HepG2 (cell line): ENCODE measurements at regions not wholly inside any gene's neighbourhood (a gene's known extent, or its start where the extent isn't known, plus 50 kb on each side); places are given as distances from the start of the nearest gene placed in this dataset.

Experiments
- ATAC-seq: fragments of 200-7000 bp; cut with Tn5 transposase; 3 replicates; pipeline ENCODE4 v1.9.1; 2020; ENCODE audit warnings: mild to moderate bottlenecking, moderate library complexity
- BruUV-seq: library from RNA; stranded (reverse); fragments of 400-500 nt; replicated peaks from 2 replicates; lab custom pipeline; 2021; lab: Mats Ljungman, UMichigan
- CTCF ChIA-PET: fragments of 300-600 bp; formaldehyde crosslinking; extraction: SDS; loops from one replicate; lab custom pipeline; 2021; ENCODE audit warnings: low total read pairs, inconsistent platforms, low intra/inter-chr PET ratio; lab: Yijun Ruan, JAX
- POLR2A ChIA-PET: fragments of 350-600 bp; sonication (Branson Sonifier 250); formaldehyde crosslinking; loops from one replicate; lab custom pipeline; 2020; ENCODE audit warnings: antibody characterized with exemption, inconsistent platforms; lab: Yijun Ruan, JAX
- DNase-seq: peaks from one replicate; pipeline ENCODE4 v3.0.0-alpha.2; 2015; ENCODE audit warnings: low spot score
- FAIRE-seq: peaks from 3 replicates; lab custom pipeline; 2011; peaks lifted over from hg19 to GRCh38; lab: Jason Lieb, UNC
- H2AFZ ChIP-seq: one replicate; pipeline ENCODE4 v1.6.1; 2011; ENCODE audit warnings: low read length, inconsistent platforms
- H3K27ac ChIP-seq: fragments of 300-600 bp; 3 replicates; pipeline ENCODE4 v1.8.0; 2011; ENCODE audit warnings: mixed run types, mild to moderate bottlenecking, mixed read lengths, low read length, inconsistent platforms; ENCODE audit not compliant: insufficient read depth; ENCODE audit errors: extremely low read length
- H3K27me3 ChIP-seq, 2 experiments: fragments of 200-600 bp in 1 of 2; 2 replicates in 1 of 2; 3 replicates in 1 of 2; pipeline versions ENCODE4 v1.6.0 to v1.8.0; 2011; ENCODE audit warnings: low read length in 2 of 2, mild to moderate bottlenecking in 2 of 2, moderate library complexity in 2 of 2, inconsistent platforms in 1 of 2; ENCODE audit not compliant: insufficient read depth in 2 of 2, control insufficient read depth in 1 of 2
- H3K36me3 ChIP-seq, 2 experiments: fragments of 200-600 bp in 1 of 2; replicated peaks in 1 of 2; 2 replicates in 1 of 2; 3 replicates in 1 of 2; pipeline versions ENCODE4 v1.5.1 to v1.8.0; 2011; ENCODE audit warnings: low read length in 2 of 2, inconsistent platforms in 1 of 2; ENCODE audit not compliant: insufficient read depth in 2 of 2, control insufficient read depth in 1 of 2
- H3K4me1 ChIP-seq: 2 replicates; pipeline ENCODE4 v1.5.1; 2012; ENCODE audit warnings: low read length, inconsistent platforms; ENCODE audit not compliant: insufficient read depth
- H3K4me2 ChIP-seq: 2 replicates; pipeline ENCODE4 v1.6.0; 2011; ENCODE audit warnings: low read depth, low read length, inconsistent platforms
- H3K4me3 ChIP-seq, 3 experiments: fragments of 200-600 bp in 1 of 3; sonication (generic), shearing (Covaris generic) in 1 of 3; replicated peaks in 1 of 3; 2 replicates each; pipeline ENCODE4 v1.5.1; 2011 to 2016; ENCODE audit warnings: low read length in 3 of 3, inconsistent platforms in 2 of 3, low read depth in 2 of 3, mild to moderate bottlenecking in 2 of 3, control low read depth in 1 of 3, mixed read lengths in 1 of 3; ENCODE audit not compliant: insufficient read depth in 1 of 3
- H3K79me2 ChIP-seq: one replicate; pipeline ENCODE4 v1.6.1; 2011; ENCODE audit warnings: low read length, inconsistent platforms; ENCODE audit not compliant: insufficient read depth
- H3K9ac ChIP-seq: 2 replicates; pipeline ENCODE4 v1.6.0; 2011; ENCODE audit warnings: mild to moderate bottlenecking, low read depth, low read length, inconsistent platforms; ENCODE audit not compliant: insufficient read depth
- H3K9me3 ChIP-seq: 2 replicates; pipeline ENCODE4 v1.5.1; 2012; ENCODE audit warnings: mild to moderate bottlenecking, low read length
- H4K20me1 ChIP-seq: 2 replicates; pipeline ENCODE4 v1.6.0; 2011; ENCODE audit warnings: inconsistent platforms, mild to moderate bottlenecking, low read length, moderate library complexity; ENCODE audit not compliant: insufficient read depth
- ATF6 ChIP-seq: sonication (generic); formaldehyde crosslinking; conservative IDR thresholded peaks from 2 replicates; pipeline ENCODE4 v1.4.0; 2020; ENCODE audit warnings: missing genetic modification reagents
- BRCA1 ChIP-seq: sonication (generic); formaldehyde crosslinking; IDR thresholded peaks from 2 replicates; pipeline ENCODE4 v1.4.0; 2020; ENCODE audit warnings: missing genetic modification reagents
- CBX5 ChIP-seq: sonication (generic); formaldehyde crosslinking; IDR thresholded peaks from 2 replicates; pipeline ENCODE4 v1.4.0; 2020; ENCODE audit warnings: missing genetic modification reagents, borderline replicate concordance
- KAT2B ChIP-seq: fragments of 150-350 bp; IDR thresholded peaks from 2 replicates; pipeline ENCODE4 v1.6.1; 2014; ENCODE audit warnings: low read depth, low read length, borderline replicate concordance
- KLF9 ChIP-seq: IDR thresholded peaks from 2 replicates; pipeline ENCODE4 v1.6.1; 2016; ENCODE audit warnings: low read depth
- NAIF1 ChIP-seq: sonication (generic); formaldehyde crosslinking; IDR thresholded peaks from 2 replicates; pipeline ENCODE4 v1.5.0; 2020; ENCODE audit warnings: mild to moderate bottlenecking, missing genetic modification reagents, borderline replicate concordance
- SMAD9 ChIP-seq: sonication (generic); formaldehyde crosslinking; IDR thresholded peaks from 2 replicates; pipeline ENCODE4 v1.5.1; 2020; ENCODE audit warnings: mild to moderate bottlenecking, missing genetic modification reagents
- STAT5B ChIP-seq: sonication (generic); formaldehyde crosslinking; IDR thresholded peaks from 2 replicates; pipeline ENCODE4 v1.4.0; 2020; ENCODE audit warnings: missing genetic modification reagents
- ZBTB44 ChIP-seq: sonication (generic); formaldehyde crosslinking; IDR thresholded peaks from 2 replicates; pipeline ENCODE4 v1.4.0; 2020; ENCODE audit warnings: missing genetic modification reagents
- ZFAT ChIP-seq: sonication (generic); formaldehyde crosslinking; conservative IDR thresholded peaks from 2 replicates; pipeline ENCODE4 v1.8.1; 2023; ENCODE audit warnings: missing genetic modification reagents, inconsistent platforms
- ZKSCAN5 ChIP-seq: sonication (generic); formaldehyde crosslinking; IDR thresholded peaks from 2 replicates; pipeline ENCODE4 v1.5.1; 2020; ENCODE audit warnings: mild to moderate bottlenecking, missing genetic modification reagents
- ZMAT3 ChIP-seq: sonication (generic); formaldehyde crosslinking; conservative IDR thresholded peaks from 2 replicates; pipeline ENCODE4 v1.7.0; 2021; ENCODE audit warnings: missing genetic modification reagents
- ZNF205 ChIP-seq: IDR thresholded peaks from 2 replicates; pipeline ENCODE4 v1.6.1; 2018; ENCODE audit warnings: missing biosample characterization, missing genetic modification reagents
- ZNF446 ChIP-seq: sonication (generic); formaldehyde crosslinking; IDR thresholded peaks from 2 replicates; pipeline ENCODE4 v1.5.0; 2020; ENCODE audit warnings: mild to moderate bottlenecking, missing genetic modification reagents
- ZNF530 ChIP-seq: sonication (generic); formaldehyde crosslinking; IDR thresholded peaks from 2 replicates; pipeline ENCODE4 v1.5.0; 2020; ENCODE audit warnings: low read depth, mild to moderate bottlenecking, missing genetic modification reagents
- ZNF577 ChIP-seq: sonication (generic); formaldehyde crosslinking; IDR thresholded peaks from 2 replicates; pipeline ENCODE4 v1.4.0; 2020; ENCODE audit warnings: mild to moderate bottlenecking, low read depth, missing genetic modification reagents, borderline replicate concordance
- ZNF782 ChIP-seq: sonication (generic); formaldehyde crosslinking; IDR thresholded peaks from 2 replicates; pipeline ENCODE4 v1.4.0; 2020; ENCODE audit warnings: missing genetic modification reagents, mild to moderate bottlenecking, borderline replicate concordance
- WGBS: methylation state at CpG from one replicate; pipeline ENCODE4 v1.1.6; 2017; ENCODE audit warnings: low lambda C conversion rate; 5-methylcytosine and 5-hydroxymethylcytosine counted together
- in situ Hi-C: cut with HindIII; loops from 2 replicates; pipeline ENCODE4 v1.10.0; 2017; ENCODE audit warnings: low pct_unique_long_range_greater_than_20kb; ENCODE audit not compliant: extremely low pct_ligation_motif_present
- intact Hi-C: fragments of 100-400 bp; cut with micrococcal nuclease; formaldehyde crosslinking; loops from one replicate; pipeline ENCODE4 v1.10.0; 2022; ENCODE audit not compliant: unreplicated experiment

GRCh38 chr3:18810306-18810661, 338.0 kb upstream of the KCNH8 start:
- Histone ChIP-seq H3K27me3 (no peaks in the 10 kb centered on the region), H3K36me3 (no peaks in the 10 kb centered on the region), H3K9ac (no peak overlapping the region), H2AFZ (no peak overlapping the region), H3K4me2 (no peak overlapping the region), H3K9me3 (no peaks in the 10 kb centered on the region), H3K79me2 (no peaks in the 10 kb centered on the region), H3K27ac (no peak overlapping the region), H3K4me1 (no peaks in the 10 kb centered on the region), H3K4me3 (no peak overlapping the region), H4K20me1 (no peaks in the 10 kb centered on the region)
- DNase-seq: no peak
- in situ Hi-C loops (no loop called here), intact Hi-C loops (no loop called here)
- no peak for TF ChIP-seq ZMAT3 (CRISPR knock-in tag)
- no peak for TF ChIP-seq ATF6
- TF ChIP-seq ZBTB44 (CRISPR knock-in tag): no peak
- TF ChIP-seq ZFAT (CRISPR knock-in tag): no peak
- TF ChIP-seq KLF9 (CRISPR knock-in tag): no peak
- no peak for TF ChIP-seq ZNF577 (CRISPR knock-in tag)
- no peak for TF ChIP-seq STAT5B (CRISPR knock-in tag)
- TF ChIP-seq ZNF205 (CRISPR knock-in tag): no peak
- TF ChIP-seq SMAD9 (CRISPR knock-in tag): no peak
- no peak for TF ChIP-seq ZNF782 (CRISPR knock-in tag)
- TF ChIP-seq ZKSCAN5 (CRISPR knock-in tag): no peak
- TF ChIP-seq ZNF446: no peak
- no peak for TF ChIP-seq CBX5 (CRISPR knock-in tag)
- no peak for TF ChIP-seq ZNF530
- TF ChIP-seq NAIF1 (CRISPR knock-in tag): no peak
- no peak for TF ChIP-seq BRCA1 (CRISPR knock-in tag)
- no peak for TF ChIP-seq KAT2B
- 5% methylated on average over 1 of the region's 1 CpG for WGBS
- FAIRE-seq: no peak
- ATAC-seq: no peak
- ChIA-PET CTCF (no interaction called here), POLR2A (no interaction called here)
- BruUV-seq: no TSS peak
